H9 (cell line): ENCODE measurements at regions not wholly inside any gene's neighbourhood (a gene's known extent, or its start where the extent isn't known, plus 50 kb on each side); places are given as distances from the start of the nearest gene placed in this dataset.

Source experiments
- DNase-seq: peaks from one replicate; pipeline ENCODE4 v3.0.0-alpha.2; 2017
- H2AFZ ChIP-seq: one replicate; pipeline ENCODE4 v1.6.1; 2013; ENCODE audit warnings: mild to moderate bottlenecking, low read length, control low read depth, moderate library complexity
- H2AK5ac ChIP-seq: 2 replicates; pipeline ENCODE4 v1.6.1; 2013; ENCODE audit warnings: low read length, control low read depth, mixed read lengths; ENCODE audit not compliant: insufficient read length
- H2BK120ac ChIP-seq: one replicate; pipeline ENCODE4 v1.6.1; 2013; ENCODE audit warnings: low read depth, mild to moderate bottlenecking, low read length, control low read depth, inconsistent platforms; ENCODE audit not compliant: poor library complexity, severe bottlenecking
- H2BK12ac ChIP-seq: 2 replicates; pipeline ENCODE4 v1.6.1; 2013; ENCODE audit warnings: low read length, control low read depth, mixed read lengths, low read depth; ENCODE audit not compliant: insufficient read length
- H2BK15ac ChIP-seq: 2 replicates; pipeline ENCODE4 v1.6.1; 2013; ENCODE audit warnings: low read depth, low read length, control low read depth
- H2BK20ac ChIP-seq: one replicate; pipeline ENCODE4 v1.6.1; 2013; ENCODE audit warnings: low read depth, mild to moderate bottlenecking, low read length, control low read depth, inconsistent platforms; ENCODE audit not compliant: poor library complexity, severe bottlenecking
- H2BK5ac ChIP-seq: 2 replicates; pipeline ENCODE4 v1.6.1; 2013; ENCODE audit warnings: low read length, control low read depth, mixed read lengths; ENCODE audit not compliant: insufficient read length
- H3K14ac ChIP-seq: 2 replicates; pipeline ENCODE4 v1.6.1; 2013; ENCODE audit warnings: low read length, control low read depth; ENCODE audit not compliant: insufficient read depth
- H3K18ac ChIP-seq: 2 replicates; pipeline ENCODE4 v1.6.1; 2013; ENCODE audit warnings: low read depth, mild to moderate bottlenecking, mixed read lengths, low read length, control low read depth; ENCODE audit not compliant: insufficient read length
- H3K23ac ChIP-seq: 2 replicates; pipeline ENCODE4 v1.6.1; 2013; ENCODE audit warnings: low read length, control low read depth, mixed read lengths, low read depth; ENCODE audit not compliant: insufficient read length
- H3K23me2 ChIP-seq: 2 replicates; pipeline ENCODE4 v1.6.1; 2013; ENCODE audit warnings: low read depth, mild to moderate bottlenecking, mixed read lengths, low read length, control low read depth; ENCODE audit not compliant: insufficient read length, poor library complexity, severe bottlenecking
- H3K27ac ChIP-seq: 2 replicates; pipeline ENCODE4 v1.5.1; 2013; ENCODE audit warnings: low read length, control low read depth, mixed read lengths, low read depth; ENCODE audit not compliant: insufficient read length
- H3K27me3 ChIP-seq: 2 replicates; pipeline ENCODE4 v1.6.1; 2013; ENCODE audit warnings: low read length, control low read depth, inconsistent platforms; ENCODE audit not compliant: insufficient read depth
- H3K4ac ChIP-seq: 2 replicates; pipeline ENCODE4 v1.6.1; 2013; ENCODE audit warnings: low read depth, mild to moderate bottlenecking, control low read depth, inconsistent platforms, low read length, moderate library complexity
- H3K4me1 ChIP-seq: 2 replicates; pipeline ENCODE4 v1.6.1; 2013; ENCODE audit warnings: low read length, control low read depth, inconsistent platforms; ENCODE audit not compliant: insufficient read depth
- H3K4me2 ChIP-seq: 2 replicates; pipeline ENCODE4 v1.6.1; 2013; ENCODE audit warnings: low read length, control low read depth, mixed read lengths; ENCODE audit not compliant: insufficient read length, insufficient read depth
- H3K56ac ChIP-seq: 2 replicates; pipeline ENCODE4 v1.6.1; 2013; ENCODE audit warnings: low read depth, mild to moderate bottlenecking, mixed read lengths, low read length, control low read depth; ENCODE audit not compliant: insufficient read length
- H3K79me1 ChIP-seq: 2 replicates; pipeline ENCODE4 v1.6.1; 2013; ENCODE audit warnings: low read depth, mild to moderate bottlenecking, moderate library complexity, low read length, control low read depth, inconsistent platforms; ENCODE audit not compliant: insufficient read depth, poor library complexity, severe bottlenecking
- H3K79me2 ChIP-seq: 2 replicates; pipeline ENCODE4 v1.6.1; 2013; ENCODE audit warnings: low read length, control low read depth, inconsistent platforms; ENCODE audit not compliant: insufficient read depth
- H3K9ac ChIP-seq: 2 replicates; pipeline ENCODE4 v1.6.1; 2013; ENCODE audit warnings: low read length, control low read depth, mixed read lengths; ENCODE audit not compliant: insufficient read length; ENCODE audit errors: extremely low read depth
- H3K9me3 ChIP-seq: one replicate; pipeline ENCODE4 v1.6.1; 2013; ENCODE audit warnings: low read depth, low read length, inconsistent platforms; ENCODE audit not compliant: control insufficient read depth
- H3T11ph ChIP-seq: one replicate; pipeline ENCODE4 v1.6.1; 2013; ENCODE audit warnings: mild to moderate bottlenecking, low read length, control low read depth, inconsistent platforms
- H4K20me1 ChIP-seq: one replicate; pipeline ENCODE4 v1.6.1; 2013; ENCODE audit not compliant: control insufficient read depth, insufficient read length, insufficient read depth
- H4K5ac ChIP-seq: 2 replicates; pipeline ENCODE4 v1.6.1; 2013; ENCODE audit warnings: low read depth, mild to moderate bottlenecking, mixed read lengths, low read length, control low read depth; ENCODE audit not compliant: insufficient read length
- H4K8ac ChIP-seq: replicated peaks from 2 replicates; pipeline ENCODE4 v1.6.1; 2013; ENCODE audit warnings: low read length, control low read depth, mixed read lengths, low read depth; ENCODE audit not compliant: insufficient read length
- H4K91ac ChIP-seq: 2 replicates; pipeline ENCODE4 v1.6.1; 2013; ENCODE audit warnings: low read depth, mild to moderate bottlenecking, moderate library complexity, mixed read lengths, low read length, control low read depth; ENCODE audit not compliant: insufficient read length
- H3K27ac Mint-ChIP-seq, 3 experiments: 2 replicates in 2 of 3; 3 replicates in 1 of 3; pipeline ENCODE4 v1.8.0; 2020 to 2021; ENCODE audit warnings: mixed read lengths in 3 of 3, mild to moderate bottlenecking in 1 of 3, moderate library complexity in 1 of 3
- H3K27me3 Mint-ChIP-seq: 2 replicates; pipeline ENCODE4 v1.8.0; 2021; ENCODE audit warnings: low read depth, mild to moderate bottlenecking, moderate library complexity, mixed read lengths
- H3K36me3 Mint-ChIP-seq, 3 experiments: 2 replicates in 2 of 3; 3 replicates in 1 of 3; pipeline ENCODE4 v1.8.0; 2020 to 2021; ENCODE audit warnings: low read depth in 3 of 3, mixed read lengths in 3 of 3; ENCODE audit not compliant: insufficient read depth in 1 of 3
- H3K4me1 Mint-ChIP-seq, 2 experiments: 2 replicates each; pipeline ENCODE4 v1.8.0; 2020; ENCODE audit warnings: mixed read lengths in 2 of 2
- H3K4me3 Mint-ChIP-seq, 2 experiments: 2 replicates in 1 of 2; 3 replicates in 1 of 2; pipeline ENCODE4 v1.8.0; 2020 to 2021; ENCODE audit warnings: mild to moderate bottlenecking in 2 of 2, mixed read lengths in 2 of 2, moderate library complexity in 1 of 2
- H3K9me3 Mint-ChIP-seq, 2 experiments: 2 replicates in 1 of 2; 3 replicates in 1 of 2; pipeline ENCODE4 v1.8.0; 2020; ENCODE audit warnings: mild to moderate bottlenecking in 2 of 2, mixed read lengths in 2 of 2, moderate library complexity in 1 of 2
- WGBS: extraction: QIAGEN DNeasy Blood & Tissue Kit; methylation state at CpG from one replicate; pipeline ENCODE4 v1.1.7; 2013; ENCODE audit warnings: missing lambda C conversion rate, low lambda C conversion rate, mixed read lengths; ENCODE audit not compliant: insufficient read length; ENCODE audit errors: extremely low coverage; 5-methylcytosine and 5-hydroxymethylcytosine counted together
- TF ChIP-seq, protein P1 (sequence below): fragments of 200-600 bp; sonication (generic); conservative IDR thresholded peaks from 3 replicates; pipeline ENCODE4 v1.8.0; 2021; ENCODE audit warnings: antibody characterized with exemption, mild to moderate bottlenecking

DNA sequence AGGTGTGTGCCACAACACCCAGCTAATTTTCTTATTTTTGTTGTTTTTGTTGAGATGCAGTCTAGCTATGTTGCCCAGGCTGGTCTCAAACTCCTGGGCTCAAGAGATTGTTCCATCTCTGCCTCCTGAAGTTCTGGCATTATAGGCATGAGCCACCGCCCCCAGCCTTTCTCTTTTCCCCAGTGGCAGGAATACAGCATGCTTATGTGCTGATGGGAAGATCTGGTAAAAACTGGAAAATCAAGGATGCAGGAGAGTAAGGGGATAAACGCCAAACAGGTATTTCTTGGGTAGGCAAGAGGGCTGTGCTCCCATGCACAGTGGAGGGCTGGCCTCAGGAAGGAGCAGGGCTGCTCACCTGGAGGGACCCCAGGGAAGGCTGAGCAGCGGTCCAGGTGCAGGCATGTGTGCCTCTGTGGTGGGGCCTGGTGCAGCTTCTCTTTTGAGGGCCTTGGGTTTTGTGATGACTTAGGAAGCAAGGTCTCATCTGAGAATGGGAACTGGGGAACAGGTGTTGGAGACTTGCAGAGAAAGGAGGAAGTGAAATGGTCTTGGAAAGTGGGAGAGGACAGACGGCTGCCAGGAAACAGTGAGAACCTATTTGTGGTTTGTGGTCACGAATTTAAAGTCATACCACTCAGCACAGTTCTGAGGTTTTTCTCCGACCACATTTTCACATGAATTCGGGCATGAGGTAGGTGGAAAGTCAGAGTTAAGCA is 106.5 kb downstream of the TEX26 start:
- H3T11ph ChIP-seq = no peak overlapping the region
- no peaks in the 10 kb centered on the region for H3K4me1 ChIP-seq
- no peak overlapping the region for H2BK15ac ChIP-seq
- no peak overlapping the region for H4K5ac ChIP-seq
- H2BK120ac ChIP-seq = no peak overlapping the region
- H3K79me1 ChIP-seq = no peaks in the 10 kb centered on the region
- H3K9ac ChIP-seq = no peak overlapping the region
- no peaks in the 10 kb centered on the region for H3K23me2 ChIP-seq
- H3K79me2 ChIP-seq = no peaks in the 10 kb centered on the region
- no peak overlapping the region for H3K18ac ChIP-seq
- TF ChIP-seq, protein P1, sequence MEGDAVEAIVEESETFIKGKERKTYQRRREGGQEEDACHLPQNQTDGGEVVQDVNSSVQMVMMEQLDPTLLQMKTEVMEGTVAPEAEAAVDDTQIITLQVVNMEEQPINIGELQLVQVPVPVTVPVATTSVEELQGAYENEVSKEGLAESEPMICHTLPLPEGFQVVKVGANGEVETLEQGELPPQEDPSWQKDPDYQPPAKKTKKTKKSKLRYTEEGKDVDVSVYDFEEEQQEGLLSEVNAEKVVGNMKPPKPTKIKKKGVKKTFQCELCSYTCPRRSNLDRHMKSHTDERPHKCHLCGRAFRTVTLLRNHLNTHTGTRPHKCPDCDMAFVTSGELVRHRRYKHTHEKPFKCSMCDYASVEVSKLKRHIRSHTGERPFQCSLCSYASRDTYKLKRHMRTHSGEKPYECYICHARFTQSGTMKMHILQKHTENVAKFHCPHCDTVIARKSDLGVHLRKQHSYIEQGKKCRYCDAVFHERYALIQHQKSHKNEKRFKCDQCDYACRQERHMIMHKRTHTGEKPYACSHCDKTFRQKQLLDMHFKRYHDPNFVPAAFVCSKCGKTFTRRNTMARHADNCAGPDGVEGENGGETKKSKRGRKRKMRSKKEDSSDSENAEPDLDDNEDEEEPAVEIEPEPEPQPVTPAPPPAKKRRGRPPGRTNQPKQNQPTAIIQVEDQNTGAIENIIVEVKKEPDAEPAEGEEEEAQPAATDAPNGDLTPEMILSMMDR = no peak
- no peak overlapping the region for H2BK5ac ChIP-seq
- no peak overlapping the region for H3K27ac ChIP-seq
- no peak overlapping the region; a peak in 1 of 7 replicates for H3K27ac Mint-ChIP-seq
- H3K4ac ChIP-seq = no peak overlapping the region
- no peak overlapping the region for H2AK5ac ChIP-seq
- H3K56ac ChIP-seq = no peak overlapping the region
- WGBS = no CpG with 5 or more reads among the region's 7 CpGs
- no peaks in the 10 kb centered on the region; a peak in 1 of 4 replicates for H3K4me1 Mint-ChIP-seq
- H3K27me3 Mint-ChIP-seq = peaks cover 6% of the 10 kb centered on the region
- H4K20me1 ChIP-seq = peaks cover 3% of the 10 kb centered on the region
- DNase-seq = no peak
- H3K23ac ChIP-seq = no peak overlapping the region
- H3K9me3 ChIP-seq = no peaks in the 10 kb centered on the region
- no peak overlapping the region for H4K91ac ChIP-seq
- H3K36me3 Mint-ChIP-seq = no peaks in the 10 kb centered on the region
- H2BK12ac ChIP-seq = no peak overlapping the region
- H3K4me3 Mint-ChIP-seq = no peak overlapping the region; a peak in 1 of 5 replicates
- H3K9me3 Mint-ChIP-seq = no peaks in the 10 kb centered on the region; a peak in 1 of 5 replicates
- no peaks in the 10 kb centered on the region for H3K27me3 ChIP-seq
- no peak overlapping the region for H3K4me2 ChIP-seq
- H4K8ac ChIP-seq = no peak overlapping the region
- H2AFZ ChIP-seq = no peak overlapping the region
- H3K14ac ChIP-seq = no peak overlapping the region
- H2BK20ac ChIP-seq = no peak overlapping the region
